ENCODE measurements at regions not wholly inside any gene's neighbourhood (a gene's known extent, or its start where the extent isn't known, plus 50 kb on each side); places are given as distances from the start of the nearest gene placed in this dataset.
"Not testable (repeated sequence)": the region's sequence is repeated elsewhere in the genome, so short reads cannot be mapped to it uniquely, and the experiment has no call there.

DNA sequence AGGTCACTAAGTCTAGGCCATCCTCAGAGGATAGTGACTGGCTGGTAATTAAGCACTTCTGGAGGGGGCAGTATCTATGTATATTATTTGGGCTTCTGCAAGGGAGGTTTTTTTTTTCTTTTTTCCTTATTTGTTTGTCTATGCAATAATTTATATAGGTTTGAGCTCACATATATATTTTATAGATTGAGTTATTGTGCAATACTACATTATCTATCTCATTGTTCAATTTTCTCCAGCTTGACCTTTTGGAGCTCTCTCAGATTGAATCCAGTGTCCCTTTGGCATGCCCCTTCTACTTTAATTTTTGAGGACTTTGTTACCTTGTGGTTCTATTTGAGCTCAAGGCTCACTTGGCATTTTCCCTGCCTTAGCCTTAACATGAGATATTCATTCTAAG is 852.1 kb downstream of the KCNT2 start:
- DNase-seq (ENCODE audit: low read depth in 2 of 2) = no peak

GRCh38 chr1:195754874-195755273 is 853.4 kb downstream of the KCNT2 start:
- DNase-seq (ENCODE audit: low read depth in 2 of 2) = no peak

DNA sequence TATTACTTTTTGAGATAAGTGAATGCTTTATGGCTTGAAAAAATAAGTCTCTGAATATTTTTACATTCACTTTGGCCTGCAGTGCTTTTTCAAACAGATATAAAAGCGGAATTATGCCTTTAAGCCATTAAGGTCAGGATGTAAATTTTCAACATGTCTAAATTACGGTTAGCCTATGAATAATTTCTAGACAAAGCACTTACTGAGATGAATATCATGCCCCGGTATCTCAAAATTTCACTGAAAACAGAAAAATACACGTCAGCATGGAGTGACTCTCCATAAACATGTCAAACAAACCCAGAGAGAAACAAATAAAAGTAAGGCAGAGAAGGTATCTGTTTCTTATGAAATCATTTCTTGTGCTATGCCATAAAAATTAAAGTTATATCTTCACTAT is 853.9 kb downstream of the KCNT2 start:
- DNase-seq (ENCODE audit: low read depth in 2 of 2) = no peak

GRCh38 chr1:195748969-195749368 is 859.3 kb downstream of the KCNT2 start:
- no peak for DNase-seq (ENCODE audit: low read depth in 2 of 2)

DNA sequence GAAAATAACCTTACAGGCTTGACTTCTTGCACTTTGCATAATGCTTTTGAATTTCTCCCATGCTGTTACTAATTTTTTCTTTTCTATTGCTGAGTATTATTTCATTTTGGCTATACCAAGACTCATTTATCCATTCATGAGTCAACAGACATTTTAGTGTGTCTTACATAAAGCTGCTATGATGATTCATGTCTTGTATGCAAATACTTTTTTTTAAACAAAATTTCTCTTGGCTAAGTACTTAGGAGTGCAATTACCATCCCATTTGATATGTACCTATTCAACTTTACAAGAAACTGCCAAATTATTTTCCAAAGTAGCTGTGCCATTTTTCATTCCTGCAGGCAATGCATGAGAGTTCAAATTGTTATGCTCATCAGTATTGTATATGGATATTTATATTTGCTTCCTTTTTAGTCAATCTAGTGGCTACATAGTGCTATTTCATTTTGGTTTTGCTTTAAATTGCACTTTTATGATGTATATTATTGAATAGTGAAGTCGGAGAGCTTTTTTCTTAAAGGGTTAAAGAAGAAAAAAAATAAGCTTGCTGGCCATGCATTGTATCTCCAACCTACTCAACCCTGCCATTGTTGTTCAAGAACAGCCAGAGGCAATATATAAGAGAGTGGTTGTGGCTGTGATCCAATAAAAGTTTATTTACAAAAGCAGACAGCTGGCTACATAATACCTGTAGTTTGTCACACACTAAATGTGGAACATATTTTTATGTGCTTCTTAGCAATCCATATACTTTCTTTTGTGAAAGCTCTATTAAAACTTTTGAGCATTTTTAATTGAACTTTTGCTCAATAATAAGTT is 862.8 kb downstream of the KCNT2 start:
- DNase-seq (ENCODE audit: low read depth in 2 of 2) = no peak

DNA sequence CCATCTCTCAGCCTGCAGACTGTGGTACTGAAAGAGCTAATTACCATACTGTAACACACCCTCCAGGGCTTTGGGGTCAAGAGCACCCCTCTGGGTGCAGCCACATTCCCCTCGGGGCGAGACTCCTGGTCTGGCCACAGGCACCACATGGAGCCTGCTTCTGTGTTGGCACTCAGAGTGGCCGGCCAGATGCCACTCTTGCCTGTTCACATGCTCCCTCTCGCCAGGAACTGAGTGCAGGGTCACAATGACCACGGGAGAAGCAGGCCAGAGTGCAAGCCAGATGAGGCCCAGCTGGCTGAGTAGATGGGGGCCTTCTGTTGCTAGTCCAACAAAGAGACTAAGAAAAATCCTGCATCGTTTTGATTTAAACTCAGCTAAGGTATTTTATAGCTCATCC is 864.0 kb downstream of the KCNT2 start:
- no peak for DNase-seq (ENCODE audit: low read depth in 2 of 2)

DNA sequence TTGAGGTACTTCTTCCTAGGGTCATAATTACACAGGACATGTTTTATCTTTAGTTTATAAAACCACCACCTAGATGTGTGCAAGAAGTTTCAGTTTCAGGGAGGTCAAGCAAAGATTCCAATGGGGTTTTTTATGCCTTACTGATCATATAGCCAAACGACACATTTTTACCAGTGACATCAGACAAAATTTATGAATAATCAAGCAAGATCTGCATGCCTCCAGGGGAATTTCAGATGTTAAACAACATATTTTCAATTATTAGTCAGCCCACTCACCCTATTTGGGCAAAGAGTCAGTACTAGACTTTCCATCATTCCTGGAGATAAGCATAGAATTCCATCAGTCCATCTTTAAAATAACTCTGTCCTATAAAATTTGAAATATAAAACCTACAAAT is 867.4 kb downstream of the KCNT2 start:
- DNase-seq (ENCODE audit: low read depth in 2 of 2) = no peak

DNA sequence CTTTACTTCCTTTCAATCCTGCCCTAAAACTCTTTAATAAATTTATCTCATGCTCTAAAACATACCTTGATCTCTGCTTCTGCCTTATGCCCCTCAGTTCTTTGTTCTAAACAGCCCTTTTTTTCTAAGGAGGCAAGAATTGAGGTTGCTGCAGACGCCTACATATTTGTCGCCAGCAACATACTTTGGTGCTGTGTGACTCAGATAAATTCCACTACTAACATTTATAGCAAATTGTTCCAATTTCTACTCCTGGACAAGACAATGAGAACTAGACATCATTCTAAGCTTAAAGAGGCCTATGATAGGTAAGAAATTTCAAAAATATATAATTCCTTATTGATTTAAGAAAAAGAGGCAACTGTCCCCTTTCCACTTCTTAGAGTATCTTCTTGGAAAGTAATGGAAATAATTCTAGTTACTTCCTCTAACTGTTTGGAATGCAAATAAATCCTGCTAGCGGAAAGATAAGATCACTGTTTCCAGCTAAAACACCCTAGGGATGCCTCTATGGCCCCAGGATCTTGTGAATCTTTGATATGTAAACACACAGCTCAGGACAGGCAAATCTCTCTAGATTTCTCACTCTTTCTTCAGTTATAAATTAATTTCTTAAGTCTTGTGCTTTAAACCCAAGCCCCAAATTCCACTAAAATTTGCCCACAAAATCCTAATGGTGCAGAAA is 869.1 kb downstream of the KCNT2 start:
- DNase-seq (ENCODE audit: low read depth in 2 of 2) = no peak

- no peak for DNase-seq (ENCODE audit: low read depth in 2 of 2)
Measured at GRCh38 chr1:195735140-195735539, 873.1 kb downstream of the KCNT2 start.

GRCh38 chr1:195733826-195734225 is 874.4 kb downstream of the KCNT2 start:
- no peak for DNase-seq (ENCODE audit: low read depth in 2 of 2)

DNA sequence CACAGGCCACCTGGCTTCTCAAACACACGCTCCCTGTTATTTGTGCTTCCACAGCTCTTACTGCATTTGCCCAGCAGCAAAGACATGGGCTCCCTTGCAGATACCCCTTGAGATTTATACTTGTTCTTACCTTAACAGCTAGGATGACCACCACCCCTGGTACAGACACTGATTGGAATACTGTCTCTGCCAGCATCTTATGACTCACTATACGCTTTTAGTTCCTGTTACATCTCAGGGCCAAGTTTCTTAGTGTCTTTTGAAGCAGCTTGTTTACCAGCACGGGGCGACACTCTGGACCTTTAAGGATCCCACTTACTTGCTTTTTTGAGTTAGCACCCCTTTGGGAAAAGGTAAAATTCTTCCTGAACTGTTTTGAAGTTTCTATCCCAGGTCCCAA is 874.8 kb downstream of the KCNT2 start:
- no peak for DNase-seq (ENCODE audit: low read depth in 2 of 2)

DNA sequence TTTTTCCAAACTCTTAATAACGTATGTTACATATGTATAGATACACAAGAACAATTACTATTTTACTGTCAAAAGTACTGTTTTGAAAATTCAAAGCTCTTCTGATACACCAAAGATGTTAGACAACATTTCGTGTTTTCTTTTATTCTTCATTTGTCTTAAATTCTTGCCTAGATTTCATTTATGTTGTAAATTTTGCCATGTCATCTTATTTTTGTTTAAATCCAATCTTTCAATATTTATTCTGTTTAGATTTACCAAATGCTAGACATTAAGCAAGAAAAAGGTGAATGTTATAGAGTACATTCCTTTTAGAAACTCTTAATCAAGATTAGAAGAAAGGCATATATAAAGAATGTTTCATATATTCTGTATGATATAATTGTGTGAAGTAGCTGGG is 876.9 kb downstream of the KCNT2 start:
- DNase-seq (ENCODE audit: low read depth in 2 of 2) = no peak

DNA sequence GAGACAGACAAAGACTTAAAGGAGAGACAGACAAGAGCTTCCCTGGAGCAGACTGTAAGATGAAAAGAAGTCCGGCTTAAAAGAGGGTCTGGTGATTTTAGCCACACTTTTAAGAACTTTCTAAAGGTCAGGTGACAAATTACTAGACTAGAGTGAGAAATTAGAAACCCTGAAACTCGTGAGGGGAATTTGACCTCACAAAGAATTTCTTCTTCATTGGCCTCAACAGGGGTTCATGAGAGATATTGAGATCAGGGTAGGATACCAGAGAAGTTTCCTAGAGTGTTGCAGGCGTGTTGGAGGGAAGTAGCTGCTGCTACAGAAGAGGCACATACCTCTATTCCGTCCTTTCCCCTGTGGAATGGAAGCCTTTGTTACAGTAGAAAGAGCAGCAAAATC is 884.4 kb downstream of the KCNT2 start:
- no peak for DNase-seq (ENCODE audit: low read depth in 2 of 2)

DNA sequence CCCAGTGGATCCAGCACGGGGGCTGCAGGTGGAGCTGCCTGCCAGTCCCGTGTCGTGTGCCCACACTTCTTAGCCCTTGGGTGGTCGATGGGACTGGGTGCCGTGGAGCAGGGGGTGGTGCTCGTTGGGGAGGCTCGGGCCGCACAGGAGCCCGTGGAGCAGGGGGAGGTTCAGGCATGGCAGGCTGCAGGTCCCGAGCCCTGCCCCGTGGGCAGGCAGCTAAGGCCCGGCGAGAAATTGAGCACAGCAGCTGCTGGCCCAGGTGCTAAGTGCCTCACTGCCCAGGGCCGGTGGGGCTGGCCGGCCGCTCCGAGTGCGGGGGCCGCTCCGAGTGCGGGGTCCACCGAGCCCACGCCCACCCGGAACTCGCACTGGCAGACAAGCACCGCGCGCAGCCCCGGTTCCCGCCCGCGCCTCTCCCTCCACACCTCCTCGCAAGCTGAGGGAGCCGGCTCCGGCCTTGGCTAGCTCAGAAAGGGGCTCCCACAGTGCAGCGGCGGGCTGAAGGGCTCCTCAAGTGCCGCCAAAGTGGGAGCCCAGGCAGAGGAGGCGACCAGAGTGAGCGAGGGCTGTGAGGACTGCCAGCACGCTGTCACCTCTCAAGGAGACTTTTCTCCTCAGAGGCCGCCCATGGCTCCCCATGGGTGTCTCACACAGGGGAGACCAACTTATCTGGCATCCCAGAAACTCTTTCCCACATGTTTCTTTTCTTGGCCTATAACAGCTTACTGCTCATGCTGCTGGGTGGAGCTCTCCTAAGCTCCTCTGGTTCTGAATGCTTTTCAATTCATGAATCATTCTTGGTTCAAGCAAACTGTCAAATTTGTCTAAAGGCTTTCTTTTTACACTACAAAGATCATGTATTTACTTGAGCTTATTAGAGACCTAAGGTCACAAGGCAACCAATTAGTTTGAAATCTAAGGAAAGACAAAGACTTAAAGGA is 885.1 kb downstream of the KCNT2 start:
- not testable (repeated sequence) for DNase-seq (ENCODE audit: low read depth in 2 of 2)

DNA sequence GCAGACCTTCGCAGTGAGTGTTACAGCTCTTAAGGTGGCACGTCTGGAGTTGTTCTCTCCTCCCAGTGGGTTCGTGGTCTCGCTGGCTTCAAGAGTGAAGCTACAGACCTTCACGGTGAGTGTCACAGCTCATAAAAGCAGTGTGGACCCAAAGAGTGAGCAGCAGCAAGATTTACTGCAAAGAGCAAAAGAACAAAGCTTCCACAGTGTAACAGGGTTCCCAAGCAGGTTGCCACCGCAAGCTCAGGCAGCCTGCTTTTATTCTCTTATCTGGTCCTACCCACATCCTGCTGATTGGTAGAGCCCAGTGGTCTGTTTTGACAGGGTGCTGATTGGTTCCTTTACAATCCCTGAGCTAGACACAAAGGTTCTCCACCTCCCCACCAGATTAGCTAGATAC is 886.1 kb downstream of the KCNT2 start:
- not testable (repeated sequence) for DNase-seq (ENCODE audit: low read depth in 2 of 2)

GRCh38 chr1:195721210-195721971 is 886.8 kb downstream of the KCNT2 start:
- DNase-seq (ENCODE audit: low read depth in 2 of 2) = no peak

GRCh38 chr1:195717651-195718050 is 890.6 kb downstream of the KCNT2 start:
- DNase-seq (ENCODE audit: low read depth in 2 of 2) = no peak

- DNase-seq (ENCODE audit: low read depth in 2 of 2) = no peak
Measured at GRCh38 chr1:195715652-195716051, 892.6 kb downstream of the KCNT2 start.

DNA sequence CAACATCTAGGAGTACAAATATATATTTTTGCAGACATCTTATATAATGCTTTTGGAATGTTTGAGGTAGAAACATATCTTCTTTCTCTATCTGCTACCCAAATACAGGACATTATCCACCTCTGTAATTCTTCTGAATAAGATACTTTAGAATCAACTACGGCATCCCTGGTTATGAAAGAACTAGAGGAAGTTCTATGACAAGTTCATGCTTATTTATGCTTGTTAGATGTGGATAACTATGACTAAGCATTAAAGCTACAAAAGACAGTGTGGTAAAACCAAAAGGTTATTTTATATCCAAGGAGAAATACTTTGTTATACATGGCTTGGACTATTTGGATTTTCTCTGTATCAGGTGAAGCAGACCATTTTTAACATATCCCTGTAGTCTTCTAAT is 894.0 kb downstream of the KCNT2 start:
- DNase-seq (ENCODE audit: low read depth in 2 of 2) = no peak

- no peak for DNase-seq (ENCODE audit: low read depth in 2 of 2)
Measured at GRCh38 chr1:195709821-195710220, 898.4 kb downstream of the KCNT2 start.

GRCh38 chr1:195704028-195704427 is 904.2 kb downstream of the KCNT2 start:
- no peak for DNase-seq (ENCODE audit: low read depth in 2 of 2)

GRCh38 chr1:195701149-195701548 is 907.1 kb downstream of the KCNT2 start:
- no peak for DNase-seq (ENCODE audit: low read depth in 2 of 2)

Measured in stimulated activated CD4-positive, alpha-beta T cell treated with anti-CD3 and anti-CD28 coated beads, Interleukin-15, amount 100 ng/mL, for 48 hours (primary cell).